CD4-positive, CD25-positive, alpha-beta regulatory T cell (primary cell): ENCODE measurements at regions not wholly inside any gene's neighbourhood (a gene's known extent, or its start where the extent isn't known, plus 50 kb on each side); places are given as distances from the start of the nearest gene placed in this dataset.

ENCODE experiments used
- ATAC-seq, 2 donors: fragments of 150-1000 bp; cut with Tn5 transposase; one replicate each; pipeline ENCODE4 v1.10.0; 2021; ENCODE audit warnings: low read depth in 2 of 2, moderate number of reproducible peaks in 2 of 2, moderate library complexity in 1 of 2
- DNase-seq, 3 donors: peaks; one replicate each; pipeline versions ENCODE4 v3.0.0 to v3.0.0-alpha.2; 2012 to 2022; ENCODE audit warnings: mixed read lengths in 1 of 3
- H3K27ac ChIP-seq: one replicate; pipeline ENCODE4 v1.7.0; 2013; ENCODE audit warnings: mild to moderate bottlenecking, low read length; ENCODE audit not compliant: insufficient read depth, poor library complexity, severe bottlenecking
- H3K27me3 ChIP-seq: one replicate; pipeline ENCODE4 v1.7.0; 2013; ENCODE audit warnings: low read length; ENCODE audit not compliant: control insufficient read depth, insufficient read depth
- H3K36me3 ChIP-seq: one replicate; pipeline ENCODE4 v1.7.0; 2013; ENCODE audit warnings: mild to moderate bottlenecking, low read length, moderate library complexity; ENCODE audit not compliant: control insufficient read depth, insufficient read depth
- H3K4me1 ChIP-seq: 2 replicates; pipeline ENCODE4 v1.7.0; 2013; ENCODE audit warnings: mild to moderate bottlenecking, low read length; ENCODE audit not compliant: insufficient read depth, control insufficient read depth, poor library complexity, severe bottlenecking
- H3K4me3 ChIP-seq: one replicate; pipeline ENCODE4 v1.7.0; 2013; ENCODE audit warnings: low read depth, mild to moderate bottlenecking, low read length, moderate library complexity
- H3K9me3 ChIP-seq, 2 experiments: 1 replicate in 1 of 2; 2 replicates in 1 of 2; pipeline ENCODE4 v1.7.0; 2013; ENCODE audit warnings: low read length in 2 of 2, mild to moderate bottlenecking in 1 of 2, moderate library complexity in 1 of 2; ENCODE audit not compliant: control insufficient read depth in 2 of 2
- H3K27ac Mint-ChIP-seq, 3 donors: one replicate each; pipeline ENCODE4 v1.8.0; 2020 to 2022; ENCODE audit warnings: mild to moderate bottlenecking in 3 of 3, mixed read lengths in 3 of 3, moderate library complexity in 2 of 3
- H3K27me3 Mint-ChIP-seq: one replicate; pipeline ENCODE4 v1.8.0; 2022; ENCODE audit warnings: mild to moderate bottlenecking, mixed read lengths
- H3K36me3 Mint-ChIP-seq: one replicate; pipeline ENCODE4 v1.8.0; 2020; ENCODE audit warnings: mixed read lengths
- H3K4me1 Mint-ChIP-seq, 4 donors: one replicate each; pipeline ENCODE4 v1.8.0; 2020 to 2022; ENCODE audit warnings: mixed read lengths in 4 of 4, mild to moderate bottlenecking in 1 of 4
- H3K4me3 Mint-ChIP-seq, 4 donors: one replicate each; pipeline ENCODE4 v1.8.0; 2020 to 2022; ENCODE audit warnings: mild to moderate bottlenecking in 4 of 4, mixed read lengths in 4 of 4, moderate library complexity in 3 of 4
- H3K9me3 Mint-ChIP-seq, 7 donors: one replicate each; pipeline ENCODE4 v1.8.0; 2020 to 2022; ENCODE audit warnings: mixed read lengths in 7 of 7, mild to moderate bottlenecking in 3 of 7, moderate library complexity in 2 of 7

GRCh38 chr5:2291146-2291840 lies 408.6 kb upstream of the IRX4 start:
- DNase-seq (no peak), ATAC-seq (no peak)
- Histone ChIP-seq H3K36me3 (no peaks in the 10 kb centered on the region), H3K4me3 (no peak overlapping the region), H3K9me3 (no peaks in the 10 kb centered on the region), H3K27me3 (no peaks in the 10 kb centered on the region), H3K4me1 (no peaks in the 10 kb centered on the region), H3K27ac (no peak overlapping the region)
- Mint-ChIP-seq H3K27ac (no peak overlapping the region), H3K36me3 (no peaks in the 10 kb centered on the region), H3K27me3 (no peaks in the 10 kb centered on the region), H3K9me3 (no peaks in the 10 kb centered on the region), H3K4me3 (no peak overlapping the region), H3K4me1 (no peaks in the 10 kb centered on the region)

- no peak overlapping the region for H3K4me3 ChIP-seq
- no peaks in the 10 kb centered on the region for H3K4me1 Mint-ChIP-seq
- no peak for DNase-seq
- ATAC-seq: no peak
- H3K27ac Mint-ChIP-seq: no peak overlapping the region
- H3K27me3 Mint-ChIP-seq: no peaks in the 10 kb centered on the region
- H3K27ac ChIP-seq: no peak overlapping the region
- no peaks in the 10 kb centered on the region for H3K9me3 Mint-ChIP-seq
- H3K27me3 ChIP-seq: no peaks in the 10 kb centered on the region
- H3K36me3 Mint-ChIP-seq: no peaks in the 10 kb centered on the region
- H3K9me3 ChIP-seq: no peaks in the 10 kb centered on the region
- no peaks in the 10 kb centered on the region for H3K36me3 ChIP-seq
- H3K4me1 ChIP-seq: no peaks in the 10 kb centered on the region
- no peak overlapping the region for H3K4me3 Mint-ChIP-seq
Measured at GRCh38 chr5:2289380-2289779, 406.7 kb upstream of the IRX4 start.

DNA sequence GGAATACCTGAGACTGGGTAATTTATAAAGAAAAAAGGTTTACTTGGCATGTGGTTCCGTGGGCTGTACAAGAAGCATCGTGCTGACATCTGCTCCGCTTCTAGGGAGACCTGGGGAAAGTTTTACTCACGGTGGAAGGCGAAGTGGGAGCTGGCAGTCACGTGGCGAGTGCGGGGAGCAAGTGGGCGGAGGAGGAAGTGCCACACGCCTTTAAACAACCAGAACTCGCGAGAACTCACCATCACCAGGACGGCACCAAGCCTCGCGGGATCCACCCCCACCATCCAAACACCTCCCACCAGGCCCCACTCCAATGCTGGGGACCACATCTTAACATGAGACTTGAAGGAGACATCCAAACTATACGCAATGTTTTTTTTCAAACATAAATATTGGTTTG lies 406.2 kb upstream of the IRX4 start:
- H3K9me3 Mint-ChIP-seq: no peaks in the 10 kb centered on the region
- no peak for DNase-seq

DNA sequence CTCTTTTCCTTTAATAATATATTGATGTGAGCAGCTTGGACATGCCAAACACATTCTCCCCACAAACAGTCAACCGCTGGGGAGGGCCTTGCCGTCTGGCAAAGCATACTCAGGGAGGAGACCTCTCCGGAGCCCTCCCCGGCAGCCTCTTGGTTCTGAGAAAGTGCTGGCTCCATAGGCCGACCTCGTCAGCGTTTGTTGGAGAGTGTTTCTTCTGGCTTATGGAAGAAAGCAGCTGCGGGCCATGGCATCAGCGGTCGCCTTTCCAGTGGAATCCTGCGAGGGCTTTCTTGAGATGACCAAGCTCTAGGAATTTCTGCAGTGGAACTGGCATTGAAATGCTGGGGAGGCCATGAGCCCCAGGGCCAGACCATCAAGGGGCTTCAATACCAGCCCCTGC lies 405.7 kb upstream of the IRX4 start:
- Histone ChIP-seq H3K4me3 (no peak overlapping the region), H3K27ac (no peak overlapping the region), H3K9me3 (no peaks in the 10 kb centered on the region), H3K4me1 (no peaks in the 10 kb centered on the region), H3K27me3 (no peaks in the 10 kb centered on the region), H3K36me3 (no peaks in the 10 kb centered on the region)
- no peak overlapping the region for H3K27ac Mint-ChIP-seq
- no peaks in the 10 kb centered on the region for H3K4me1 Mint-ChIP-seq
- H3K9me3 Mint-ChIP-seq: no peaks in the 10 kb centered on the region
- H3K27me3 Mint-ChIP-seq: no peaks in the 10 kb centered on the region
- ATAC-seq (no peak), DNase-seq (no peak)
- no peaks in the 10 kb centered on the region for H3K36me3 Mint-ChIP-seq
- no peak overlapping the region for H3K4me3 Mint-ChIP-seq

More for the DNA sequence above, 406.2 kb upstream of the IRX4 start:
- no peaks in the 10 kb centered on the region for H3K36me3 Mint-ChIP-seq
- no peak overlapping the region for H3K27ac Mint-ChIP-seq
- H3K4me1 ChIP-seq: no peaks in the 10 kb centered on the region
- H3K4me3 Mint-ChIP-seq: no peak overlapping the region
- H3K4me1 Mint-ChIP-seq: no peaks in the 10 kb centered on the region
- no peaks in the 10 kb centered on the region for H3K27me3 Mint-ChIP-seq
- no peaks in the 10 kb centered on the region for H3K36me3 ChIP-seq
- no peak overlapping the region for H3K27ac ChIP-seq
- no peak overlapping the region for H3K4me3 ChIP-seq
- no peaks in the 10 kb centered on the region for H3K27me3 ChIP-seq
- H3K9me3 ChIP-seq: no peaks in the 10 kb centered on the region
- ATAC-seq: no peak

DNA sequence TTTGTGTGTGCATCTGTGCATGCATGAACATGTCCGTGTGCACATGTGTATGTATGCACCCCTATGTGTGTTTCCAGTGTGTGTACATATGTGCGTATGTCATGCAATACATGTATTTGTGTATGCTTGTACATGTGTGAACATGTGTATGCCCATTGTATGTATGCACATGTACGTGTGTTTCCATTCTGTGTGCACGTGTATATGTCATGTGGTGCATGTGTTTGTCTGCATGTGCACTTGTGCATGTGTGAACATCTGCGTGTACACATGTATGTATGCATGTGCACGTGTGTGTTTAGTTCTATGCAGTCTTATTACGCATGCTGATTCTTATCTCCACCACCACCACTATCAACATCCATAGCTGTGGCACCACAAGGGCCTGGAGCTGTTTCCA lies 403.5 kb upstream of the IRX4 start:
- Mint-ChIP-seq H3K4me3 (no peak overlapping the region), H3K27ac (no peak overlapping the region), H3K36me3 (no peaks in the 10 kb centered on the region), H3K9me3 (no peaks in the 10 kb centered on the region), H3K27me3 (no peaks in the 10 kb centered on the region), H3K4me1 (no peaks in the 10 kb centered on the region)
- H3K9me3 ChIP-seq: no peaks in the 10 kb centered on the region
- no peaks in the 10 kb centered on the region for H3K27me3 ChIP-seq
- H3K27ac ChIP-seq: no peak overlapping the region
- no peaks in the 10 kb centered on the region for H3K4me1 ChIP-seq
- DNase-seq: no peak
- no peak overlapping the region for H3K4me3 ChIP-seq
- no peaks in the 10 kb centered on the region for H3K36me3 ChIP-seq
- ATAC-seq: no peak

- Mint-ChIP-seq H3K4me1 (no peaks in the 10 kb centered on the region), H3K9me3 (peaks cover 0 to 1% (median 0%) of the 10 kb centered on the region in 7 donors), H3K27ac (no peak overlapping the region), H3K36me3 (no peaks in the 10 kb centered on the region), H3K4me3 (no peak overlapping the region), H3K27me3 (no peaks in the 10 kb centered on the region)
- Histone ChIP-seq H3K9me3 (no peaks in the 10 kb centered on the region), H3K36me3 (no peaks in the 10 kb centered on the region), H3K4me1 (no peaks in the 10 kb centered on the region), H3K4me3 (no peak overlapping the region), H3K27ac (no peak overlapping the region), H3K27me3 (no peaks in the 10 kb centered on the region)
- ATAC-seq (no peak), DNase-seq (no peak)
Measured at GRCh38 chr5:2284678-2285077, 402.0 kb upstream of the IRX4 start.

DNA sequence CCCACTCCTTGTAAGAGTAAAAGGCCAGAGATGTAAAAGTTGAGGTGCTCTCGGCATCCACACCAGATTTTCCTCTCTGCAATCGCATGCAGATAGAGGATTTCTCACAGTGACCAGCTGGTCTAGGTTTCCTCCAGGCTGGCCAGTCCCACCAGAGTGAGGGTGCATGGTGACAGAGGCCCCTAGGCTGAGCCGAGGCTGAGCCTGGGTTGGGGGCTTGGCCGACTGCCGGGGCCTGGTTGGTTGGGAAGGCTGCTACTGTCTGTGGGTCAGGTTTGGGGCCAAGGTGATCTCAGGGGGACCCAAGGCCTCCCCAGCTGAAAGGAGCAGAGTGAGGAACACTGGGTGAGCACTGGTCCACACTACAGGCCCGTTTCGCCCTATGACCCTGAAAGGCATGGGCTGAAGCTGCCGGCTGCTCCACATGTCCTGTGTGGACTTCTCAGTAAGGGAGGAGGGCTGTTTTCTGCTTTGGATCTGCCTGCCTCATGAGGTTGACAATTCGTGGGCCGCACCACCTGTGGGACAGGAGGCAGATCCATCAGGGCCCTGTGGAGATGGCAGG lies 400.8 kb upstream of the IRX4 start:
- Mint-ChIP-seq H3K9me3 (peaks cover 0 to 1% (median 0%) of the 10 kb centered on the region in 7 donors), H3K36me3 (no peaks in the 10 kb centered on the region), H3K27me3 (no peaks in the 10 kb centered on the region), H3K4me3 (no peak overlapping the region), H3K4me1 (no peaks in the 10 kb centered on the region), H3K27ac (no peak overlapping the region)
- H3K27me3 ChIP-seq: no peaks in the 10 kb centered on the region
- no peaks in the 10 kb centered on the region for H3K36me3 ChIP-seq
- H3K4me3 ChIP-seq: no peak overlapping the region
- ATAC-seq (no peak), DNase-seq (no peak)
- no peaks in the 10 kb centered on the region for H3K9me3 ChIP-seq
- no peak overlapping the region for H3K27ac ChIP-seq
- no peaks in the 10 kb centered on the region for H3K4me1 ChIP-seq

DNA sequence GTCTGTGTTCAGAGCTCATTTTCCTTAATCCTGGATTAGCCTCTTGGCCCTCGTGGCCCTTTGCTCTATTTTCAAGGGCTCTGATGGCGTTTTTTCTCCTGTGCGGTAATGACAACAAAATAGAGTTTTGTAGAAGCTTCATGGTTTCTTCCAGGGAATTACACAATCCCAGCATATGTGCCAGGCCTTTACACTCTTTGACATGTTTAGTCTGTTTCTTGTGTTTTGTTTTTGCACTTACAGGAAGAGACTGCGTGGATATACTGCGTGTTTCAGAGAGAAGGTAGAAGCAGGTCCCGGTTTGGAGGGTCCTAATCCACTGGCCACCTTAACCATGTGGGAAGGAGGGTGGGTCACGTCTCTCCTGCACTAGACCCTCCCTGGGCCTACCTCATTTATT lies 400.2 kb upstream of the IRX4 start:
- H3K27me3 ChIP-seq: no peaks in the 10 kb centered on the region
- no peak overlapping the region for H3K4me3 ChIP-seq
- no peak for DNase-seq
- H3K4me1 ChIP-seq: no peaks in the 10 kb centered on the region
- ATAC-seq: no peak
- Mint-ChIP-seq H3K4me1 (peaks cover 0 to 2% (median 0%) of the 10 kb centered on the region in 4 donors), H3K36me3 (no peaks in the 10 kb centered on the region), H3K27me3 (no peaks in the 10 kb centered on the region), H3K4me3 (no peak overlapping the region), H3K27ac (peak overlapping the region in 1 of 3 donors; percentile 43), H3K9me3 (peaks cover 0 to 1% (median 0%) of the 10 kb centered on the region in 7 donors)
- no peaks in the 10 kb centered on the region for H3K9me3 ChIP-seq
- H3K36me3 ChIP-seq: no peaks in the 10 kb centered on the region
- H3K27ac ChIP-seq: no peak overlapping the region
